ENCODE measurements at regions not wholly inside any gene's neighbourhood (a gene's known extent, or its start where the extent isn't known, plus 50 kb on each side); places are given as distances from the start of the nearest gene placed in this dataset.

DNA sequence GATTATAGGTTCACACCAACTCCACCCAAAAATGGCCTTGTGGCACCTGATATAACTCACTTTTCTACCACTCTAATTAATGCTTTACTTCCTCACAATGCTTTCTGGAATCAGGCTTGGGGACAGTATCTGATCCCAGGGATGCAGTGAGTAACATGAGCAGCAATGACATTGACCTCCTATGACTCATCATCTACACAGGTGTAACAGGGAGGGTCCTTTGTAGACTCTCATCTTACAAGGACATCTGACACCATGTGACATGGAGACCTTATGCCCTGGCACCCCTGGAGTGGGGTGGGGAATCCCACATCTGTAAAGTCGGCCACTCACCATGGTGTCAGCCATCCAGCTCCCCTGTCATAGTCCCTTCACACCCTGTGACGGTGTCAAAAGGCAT is 586.4 kb downstream of the MED13L start:
- TF ChIP-seq, protein P1, sequence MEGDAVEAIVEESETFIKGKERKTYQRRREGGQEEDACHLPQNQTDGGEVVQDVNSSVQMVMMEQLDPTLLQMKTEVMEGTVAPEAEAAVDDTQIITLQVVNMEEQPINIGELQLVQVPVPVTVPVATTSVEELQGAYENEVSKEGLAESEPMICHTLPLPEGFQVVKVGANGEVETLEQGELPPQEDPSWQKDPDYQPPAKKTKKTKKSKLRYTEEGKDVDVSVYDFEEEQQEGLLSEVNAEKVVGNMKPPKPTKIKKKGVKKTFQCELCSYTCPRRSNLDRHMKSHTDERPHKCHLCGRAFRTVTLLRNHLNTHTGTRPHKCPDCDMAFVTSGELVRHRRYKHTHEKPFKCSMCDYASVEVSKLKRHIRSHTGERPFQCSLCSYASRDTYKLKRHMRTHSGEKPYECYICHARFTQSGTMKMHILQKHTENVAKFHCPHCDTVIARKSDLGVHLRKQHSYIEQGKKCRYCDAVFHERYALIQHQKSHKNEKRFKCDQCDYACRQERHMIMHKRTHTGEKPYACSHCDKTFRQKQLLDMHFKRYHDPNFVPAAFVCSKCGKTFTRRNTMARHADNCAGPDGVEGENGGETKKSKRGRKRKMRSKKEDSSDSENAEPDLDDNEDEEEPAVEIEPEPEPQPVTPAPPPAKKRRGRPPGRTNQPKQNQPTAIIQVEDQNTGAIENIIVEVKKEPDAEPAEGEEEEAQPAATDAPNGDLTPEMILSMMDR (IDR thresholded peaks at IDR 0.05) = no peak
- TF ChIP-seq POLR2A (IDR thresholded peaks at IDR 0.05) = no peak

Measured in Peyer's patch (tissue), 4 donors.